Testis (tissue), 2 donors: ENCODE measurements at regions not wholly inside any gene's neighbourhood (a gene's known extent, or its start where the extent isn't known, plus 50 kb on each side); places are given as distances from the start of the nearest gene placed in this dataset.

Experiments
- DNase-seq: peaks from one replicate; pipeline ENCODE4 v3.0.0-alpha.2; 2019
- H3K27ac ChIP-seq, 2 donors: fragments of 200-600 bp; sonication (generic); one replicate each; pipeline ENCODE4 v1.5.1; 2019
- H3K27me3 ChIP-seq: fragments of 200-600 bp; sonication (generic); one replicate; pipeline ENCODE4 v1.5.1; 2019
- H3K36me3 ChIP-seq: fragments of 200-600 bp; sonication (generic); one replicate; pipeline ENCODE4 v1.5.1; 2017; ENCODE audit warnings: low read depth; ENCODE audit errors: missing control alignments
- H3K4me1 ChIP-seq: fragments of 200-600 bp; sonication (generic); one replicate; pipeline ENCODE4 v1.5.1; 2019
- H3K4me3 ChIP-seq, 2 donors: fragments of 200-600 bp; sonication (generic); one replicate each; pipeline ENCODE4 v1.5.1; 2017 to 2019
- H3K9me3 ChIP-seq: fragments of 200-600 bp; sonication (generic); one replicate; pipeline ENCODE4 v1.5.1; 2017
- CTCF ChIP-seq, 3 experiments: fragments of 450-650 bp in 2 of 3; fragments of 200-600 bp in 1 of 3; sonication (generic) in 1 of 3; IDR thresholded peaks; one replicate each; pipeline ENCODE4 v1.5.1; 2016 to 2019; ENCODE audit warnings: antibody characterized with exemption in 3 of 3, mild to moderate bottlenecking in 2 of 3, moderate library complexity in 1 of 3
- POLR2A ChIP-seq: fragments of 450-650 bp; IDR thresholded peaks from one replicate; pipeline ENCODE4 v1.6.1; 2017; ENCODE audit warnings: antibody characterized with exemption, mild to moderate bottlenecking, moderate library complexity
- WGBS, 2 donors: methylation state at CpG; one replicate each; pipeline ENCODE4 v1.1.5; 2018; 5-methylcytosine and 5-hydroxymethylcytosine counted together
- intact Hi-C: fragments of 100-400 bp; cut with DNase I; formaldehyde crosslinking; loops from one replicate; pipeline ENCODE4 v1.15.1; 2023; ENCODE audit warnings: low total_unique reads

DNA sequence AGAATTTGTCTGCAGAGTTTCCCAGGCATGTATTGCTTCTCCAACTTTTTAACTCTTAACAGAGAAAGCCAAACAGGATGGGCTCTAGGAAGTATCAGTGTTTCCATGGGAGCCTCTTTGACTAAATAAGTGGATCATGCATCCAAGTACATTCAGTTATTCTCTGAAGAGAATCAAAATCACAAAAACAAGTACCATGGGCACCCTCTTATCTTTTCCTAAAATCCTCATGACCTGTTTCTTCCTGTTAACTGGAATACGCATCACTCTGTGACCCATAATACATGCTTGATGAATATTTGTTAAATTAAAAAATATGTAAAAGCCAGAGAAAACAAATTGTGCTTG is 186.9 kb upstream of the MGMT start:
- no peak for TF ChIP-seq POLR2A
- no peak for TF ChIP-seq CTCF (IDR thresholded peaks at IDR 0.05)
- H3K27me3 ChIP-seq = no peaks in the 10 kb centered on the region
- DNase-seq = no peak
- H3K36me3 ChIP-seq = no peaks in the 10 kb centered on the region
- no peaks in the 10 kb centered on the region for H3K4me1 ChIP-seq
- intact Hi-C loops = no loop called here
- H3K9me3 ChIP-seq = no peaks in the 10 kb centered on the region
- 46 to 51% methylated on average over 1 of the region's 1 CpG for WGBS, 2 donors
- H3K4me3 ChIP-seq = no peak overlapping the region
- no peak overlapping the region for H3K27ac ChIP-seq

- H3K27ac ChIP-seq = no peak overlapping the region
- H3K27me3 ChIP-seq = no peaks in the 10 kb centered on the region
- no peaks in the 10 kb centered on the region for H3K4me1 ChIP-seq
- no peaks in the 10 kb centered on the region for H3K36me3 ChIP-seq
- TF ChIP-seq CTCF (IDR thresholded peaks at IDR 0.05) = no peak
- no peak for TF ChIP-seq POLR2A
- 48 to 66% methylated on average over 3 of the region's 3 CpGs for WGBS, 2 donors
- intact Hi-C loops = no loop called here
- no peak overlapping the region for H3K4me3 ChIP-seq
- no peak for DNase-seq
- no peaks in the 10 kb centered on the region for H3K9me3 ChIP-seq
These were observed 186.0 kb upstream of the MGMT start for GRCh38 chr10:129280908-129281586.

- DNase-seq = no peak
- no peak for TF ChIP-seq CTCF (IDR thresholded peaks at IDR 0.05)
- TF ChIP-seq POLR2A = no peak
- H3K27me3 ChIP-seq = no peaks in the 10 kb centered on the region
- H3K27ac ChIP-seq = no peak overlapping the region
- no peaks in the 10 kb centered on the region for H3K4me1 ChIP-seq
- intact Hi-C loops = no loop called here
- no peaks in the 10 kb centered on the region for H3K9me3 ChIP-seq
- no peak overlapping the region for H3K4me3 ChIP-seq
- no peaks in the 10 kb centered on the region for H3K36me3 ChIP-seq
- WGBS, 2 donors = 92 to 100% methylated on average over 5 of the region's 5 CpGs
These were observed 181.6 kb upstream of the MGMT start for GRCh38 chr10:129285459-129285858.

DNA sequence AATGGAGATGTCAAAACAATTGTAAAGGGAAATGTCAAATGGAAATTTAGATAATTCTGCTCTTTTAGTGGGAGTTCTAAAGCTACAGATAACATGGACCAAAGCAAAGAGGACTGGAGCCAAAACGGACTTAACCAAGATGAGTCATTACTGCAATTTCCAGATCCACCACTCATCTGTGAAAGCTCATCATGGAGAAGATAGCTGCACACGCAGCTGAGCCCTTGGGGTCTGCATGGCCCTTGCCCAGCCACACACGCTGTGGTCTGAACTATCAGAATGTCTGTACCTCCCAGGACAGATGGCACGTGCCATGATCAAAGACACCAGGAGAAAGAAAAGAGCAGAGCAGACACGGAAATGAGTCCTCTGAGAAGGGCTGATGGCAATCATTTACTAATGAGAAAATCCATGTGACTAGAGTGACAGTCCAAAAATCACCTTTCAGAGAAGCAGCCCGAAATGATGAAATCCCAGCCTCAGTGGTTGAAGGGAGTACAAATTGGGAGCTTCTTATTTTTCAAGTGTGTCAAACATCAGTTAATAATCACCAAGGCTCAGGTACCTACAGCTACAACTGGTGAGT is 177.9 kb upstream of the MGMT start:
- intact Hi-C loops = no loop called here
- no peaks in the 10 kb centered on the region for H3K36me3 ChIP-seq
- H3K9me3 ChIP-seq = no peaks in the 10 kb centered on the region
- H3K27ac ChIP-seq = no peak overlapping the region
- no peak for DNase-seq
- 81% methylated on average over 6 of the region's 6 CpGs for WGBS, 2 donors
- no peak overlapping the region for H3K4me3 ChIP-seq
- TF ChIP-seq POLR2A = no peak
- no peak for TF ChIP-seq CTCF (IDR thresholded peaks at IDR 0.05)
- H3K4me1 ChIP-seq = no peaks in the 10 kb centered on the region
- no peaks in the 10 kb centered on the region for H3K27me3 ChIP-seq
